ENCODE measurements at regions not wholly inside any gene's neighbourhood (a gene's known extent, or its start where the extent isn't known, plus 50 kb on each side); places are given as distances from the start of the nearest gene placed in this dataset.

DNA sequence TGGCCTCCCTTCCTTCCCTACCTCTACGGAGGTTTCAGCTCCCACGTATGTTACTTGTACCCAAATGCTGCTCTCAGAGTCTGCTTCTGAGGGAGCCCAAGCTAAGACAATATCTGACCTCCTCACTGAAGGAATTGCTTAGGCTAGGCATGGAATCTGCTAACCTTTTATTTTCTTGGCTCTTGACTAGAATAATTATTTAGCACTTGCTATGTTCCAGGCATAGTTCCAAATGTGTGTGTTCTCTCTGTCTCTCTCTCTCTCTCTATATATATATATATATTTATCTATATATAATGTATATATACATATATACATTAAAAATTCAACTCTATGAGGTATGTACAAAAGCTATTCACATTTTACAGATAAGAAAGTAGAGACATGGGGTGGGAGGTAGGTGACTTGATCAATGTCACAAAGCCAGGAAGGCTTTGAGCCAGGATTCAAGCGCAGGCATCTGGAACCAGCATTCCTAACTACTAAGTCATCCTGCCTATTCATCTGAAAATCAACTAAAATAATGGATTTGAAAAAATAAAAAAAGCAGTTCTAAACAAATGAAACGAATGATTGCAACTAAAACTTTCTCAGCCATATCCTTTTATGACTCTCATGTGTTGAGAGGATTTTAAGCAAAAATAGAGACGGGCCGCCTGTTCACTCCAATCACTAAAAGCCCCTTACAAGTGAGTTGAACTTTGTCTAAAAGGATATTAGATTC lies 189.7 kb upstream of the JAG1 start:
- no peak for DNase-seq (ENCODE audit: low spot score)

DNA sequence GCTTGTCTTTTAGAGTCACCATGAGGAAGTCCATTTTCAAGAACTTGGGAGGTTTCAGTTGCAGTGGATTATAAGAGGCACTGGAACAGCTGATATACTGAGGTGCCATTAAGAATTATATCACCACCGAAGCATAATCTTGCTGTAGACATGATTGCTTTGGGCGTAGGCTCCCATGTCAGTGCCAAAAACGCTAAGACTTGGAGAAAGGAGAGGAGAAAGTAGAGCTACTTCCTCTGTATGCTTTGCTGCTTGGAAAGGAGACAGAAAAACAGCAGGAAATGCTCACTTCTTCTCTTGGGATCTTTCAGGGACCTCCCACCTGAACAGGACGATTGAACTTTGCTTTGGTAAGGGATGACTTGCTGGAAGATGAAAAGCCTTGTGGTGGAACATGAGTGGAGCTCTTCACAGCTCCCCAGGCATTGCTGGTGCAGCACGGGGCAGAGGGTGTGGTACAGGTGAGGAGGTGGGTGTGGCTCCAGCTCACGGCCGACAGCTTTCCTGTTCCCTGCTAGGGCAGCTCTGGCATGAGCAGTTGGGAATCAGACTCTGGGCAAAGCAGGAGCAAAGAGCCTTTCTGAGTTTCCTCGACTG lies 190.4 kb upstream of the JAG1 start:
- peak; percentile 57 for DNase-seq (ENCODE audit: low spot score)

DNA sequence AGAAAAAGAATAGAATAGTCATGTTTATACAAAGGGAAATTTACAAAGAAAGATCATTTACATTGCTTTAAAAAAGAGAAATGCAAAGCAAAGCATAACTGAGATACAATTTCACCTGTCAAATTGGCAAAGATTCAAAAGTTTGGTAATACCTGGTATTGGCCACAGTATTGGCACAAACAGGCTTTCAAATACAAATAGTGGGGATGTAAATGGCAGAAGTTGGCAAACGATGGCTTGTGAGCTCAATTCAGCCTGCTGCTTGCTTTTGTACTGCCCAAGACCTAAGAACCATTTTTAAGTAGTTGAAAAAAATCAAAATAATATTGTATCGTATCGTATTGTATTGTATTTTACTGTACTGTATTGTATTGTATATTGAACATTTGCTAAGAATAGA lies 194.5 kb upstream of the JAG1 start:
- no peak for DNase-seq (ENCODE audit: low spot score)

DNA sequence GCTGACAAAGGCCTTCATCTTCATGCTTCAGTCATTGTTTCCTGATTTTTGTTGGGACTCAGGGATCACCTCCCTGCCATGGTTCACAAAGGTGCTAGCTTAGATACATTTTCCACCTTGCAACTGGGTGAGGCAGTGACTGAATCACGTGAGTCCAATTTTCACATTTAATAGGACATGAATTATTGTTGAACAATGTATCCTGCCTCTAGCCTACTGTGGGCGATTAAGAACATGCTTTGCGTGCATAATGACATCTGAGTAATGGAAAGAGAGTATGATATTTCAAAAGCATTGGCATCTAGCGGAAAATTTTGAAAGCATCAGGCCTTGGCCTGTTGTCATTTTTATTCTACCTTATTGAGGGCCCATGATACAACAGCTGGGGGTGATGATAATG lies 199.2 kb upstream of the JAG1 start:
- DNase-seq (ENCODE audit: low spot score) = no peak

DNA sequence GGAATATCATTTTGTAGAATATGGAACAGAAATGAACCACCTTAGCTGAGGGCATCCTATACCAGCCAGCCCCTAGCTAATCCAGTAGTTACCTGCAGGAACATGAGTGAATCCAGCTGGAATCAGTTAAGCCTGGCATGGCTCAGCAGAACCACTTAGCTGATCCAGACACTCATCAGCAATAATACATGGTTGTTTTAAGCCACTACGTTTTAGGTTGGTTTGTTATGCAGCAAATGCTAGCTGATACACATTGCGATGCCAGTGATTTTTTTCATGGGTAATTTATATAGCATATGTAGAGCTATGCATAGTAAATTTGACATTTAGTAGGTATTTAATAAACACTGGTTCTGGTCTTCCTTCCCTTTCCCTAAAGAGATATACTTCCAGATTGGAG lies 201.9 kb upstream of the JAG1 start:
- DNase-seq (ENCODE audit: low spot score) = no peak

DNA sequence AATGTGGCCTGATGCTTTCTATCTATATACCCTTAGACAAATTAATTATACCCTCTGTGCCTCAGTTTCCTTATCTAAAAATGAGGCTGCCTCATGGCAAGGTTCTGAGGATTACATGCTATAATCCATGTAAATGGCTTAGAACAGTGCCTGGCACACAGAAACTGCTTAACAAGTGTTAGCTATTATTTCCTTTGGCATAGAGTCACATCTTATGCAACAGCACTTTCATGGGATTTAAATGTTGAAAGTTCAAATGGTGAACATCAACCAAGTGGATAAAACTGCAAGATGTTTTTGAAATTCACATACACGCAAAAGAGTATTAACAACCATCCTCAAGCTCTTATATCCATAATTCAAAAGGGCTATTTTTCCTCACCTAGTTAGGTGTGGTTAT lies 202.8 kb upstream of the JAG1 start:
- no peak for DNase-seq (ENCODE audit: low spot score)

DNA sequence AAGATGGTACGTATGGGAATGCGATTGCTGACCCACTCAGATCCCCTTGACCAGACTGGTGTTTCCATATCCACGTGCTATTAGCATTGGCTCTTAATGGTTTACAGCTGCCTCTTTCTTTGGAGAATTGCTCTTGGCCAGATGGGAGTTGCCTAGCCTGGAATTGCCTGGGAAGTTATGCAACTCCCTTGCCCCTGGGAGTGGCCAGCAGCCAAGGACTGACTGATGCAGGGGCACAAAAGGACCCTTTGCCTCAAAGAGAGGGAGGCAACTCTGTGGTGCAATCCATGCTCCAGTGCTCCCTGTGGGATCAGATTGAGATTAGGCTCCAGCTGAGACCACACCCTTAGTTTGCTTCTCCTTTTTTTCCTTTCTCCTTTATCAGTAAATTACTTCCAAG lies 203.5 kb upstream of the JAG1 start:
- DNase-seq (ENCODE audit: low spot score) = no peak

DNA sequence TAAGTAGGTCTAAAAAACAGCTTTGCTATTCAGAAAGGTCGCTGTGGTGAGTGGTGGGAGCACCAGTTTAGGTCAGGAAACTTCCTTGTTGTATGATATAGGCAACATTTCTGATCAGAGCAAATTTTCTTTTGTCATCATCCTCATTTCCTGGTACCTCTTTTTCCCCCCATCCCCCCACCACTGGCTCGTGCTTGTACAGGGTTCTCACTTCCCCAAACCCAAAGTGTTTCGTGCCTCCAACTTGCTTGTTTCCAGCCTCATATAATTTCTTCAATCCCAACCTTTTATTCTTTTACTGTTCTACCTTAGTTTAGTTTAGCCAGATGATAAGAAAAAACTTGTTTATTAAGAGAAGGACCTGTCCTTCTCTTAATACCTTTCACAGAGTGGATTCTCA lies 209.4 kb upstream of the JAG1 start:
- DNase-seq (ENCODE audit: low spot score) = no peak

DNA sequence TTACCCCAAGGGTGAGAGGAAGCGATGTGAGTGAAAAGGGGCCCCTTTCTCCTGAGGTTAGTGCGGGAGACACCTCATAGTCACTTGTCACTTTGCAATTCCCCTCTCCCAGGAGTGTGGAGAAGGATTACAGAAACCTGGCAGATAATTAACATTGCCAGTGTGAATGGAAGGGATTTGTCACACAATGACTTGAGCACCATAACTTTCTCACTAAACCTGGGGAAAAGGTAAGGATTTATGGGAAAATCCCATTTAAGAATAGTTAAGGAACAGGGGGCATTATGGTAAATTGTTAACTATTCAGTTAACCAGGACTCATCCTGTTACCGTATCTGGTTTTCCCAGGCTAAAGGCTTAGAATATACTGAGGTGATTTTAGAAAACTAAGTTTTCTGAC lies 219.5 kb upstream of the JAG1 start:
- no peak for DNase-seq (ENCODE audit: low spot score)

DNA sequence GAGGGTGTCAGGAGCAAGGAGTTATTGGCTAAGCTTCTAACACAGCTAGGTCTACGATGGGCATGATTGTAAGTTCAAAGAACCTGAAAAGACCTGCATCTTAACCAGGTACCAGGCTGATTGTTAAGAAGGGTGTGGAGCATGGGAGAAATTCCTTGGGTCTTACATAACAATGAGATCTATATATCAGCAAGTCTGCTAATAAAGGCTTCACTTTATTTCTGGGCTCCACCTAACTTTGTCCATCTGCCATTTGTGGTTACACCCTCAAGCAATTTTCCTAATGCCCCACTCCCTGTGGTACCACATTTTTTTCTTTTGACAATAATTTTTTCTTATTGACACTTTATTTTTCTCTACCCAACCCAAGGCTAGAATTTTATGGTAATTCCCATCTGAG lies 223.5 kb upstream of the JAG1 start:
- no peak for DNase-seq (ENCODE audit: low spot score)

DNA sequence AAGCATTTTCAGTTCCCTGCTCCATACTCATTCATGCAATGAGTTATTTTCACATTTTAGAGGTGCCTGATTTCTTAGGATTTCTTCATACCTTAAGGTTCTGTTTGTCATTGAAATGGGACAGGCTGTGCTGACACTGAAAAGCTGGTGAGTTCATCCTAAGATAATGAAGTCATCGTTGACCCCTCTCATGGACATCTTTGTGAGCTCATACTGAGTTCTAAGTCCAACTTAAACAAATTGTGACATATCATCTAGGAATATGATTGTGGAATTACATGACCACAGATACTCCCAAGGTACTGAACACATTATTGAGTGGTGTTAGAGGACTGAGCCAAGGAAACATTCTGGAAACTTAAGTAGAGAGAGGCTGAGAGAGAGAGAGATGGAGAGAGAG lies 224.8 kb upstream of the JAG1 start:
- no peak for DNase-seq (ENCODE audit: low spot score)

DNA sequence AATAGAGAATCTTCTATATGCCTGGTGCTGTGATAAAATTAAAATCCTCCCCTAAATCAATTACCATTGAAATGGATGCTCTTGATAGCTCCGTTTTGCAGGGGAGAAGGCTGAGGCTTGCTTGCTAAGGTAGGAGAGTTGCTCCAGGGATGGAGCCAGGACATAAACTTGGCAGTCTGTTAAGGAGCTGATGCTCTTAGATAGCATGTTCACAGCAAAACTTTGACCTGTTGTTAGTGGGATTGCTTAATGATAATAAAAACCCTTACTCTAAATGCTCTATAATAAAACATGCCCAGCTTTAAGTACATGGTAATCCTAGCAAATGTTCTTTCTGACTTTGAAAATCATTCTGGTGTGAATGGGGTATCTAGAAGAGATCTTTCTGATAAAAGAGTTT lies 228.4 kb upstream of the JAG1 start:
- DNase-seq (ENCODE audit: low spot score) = no peak

DNA sequence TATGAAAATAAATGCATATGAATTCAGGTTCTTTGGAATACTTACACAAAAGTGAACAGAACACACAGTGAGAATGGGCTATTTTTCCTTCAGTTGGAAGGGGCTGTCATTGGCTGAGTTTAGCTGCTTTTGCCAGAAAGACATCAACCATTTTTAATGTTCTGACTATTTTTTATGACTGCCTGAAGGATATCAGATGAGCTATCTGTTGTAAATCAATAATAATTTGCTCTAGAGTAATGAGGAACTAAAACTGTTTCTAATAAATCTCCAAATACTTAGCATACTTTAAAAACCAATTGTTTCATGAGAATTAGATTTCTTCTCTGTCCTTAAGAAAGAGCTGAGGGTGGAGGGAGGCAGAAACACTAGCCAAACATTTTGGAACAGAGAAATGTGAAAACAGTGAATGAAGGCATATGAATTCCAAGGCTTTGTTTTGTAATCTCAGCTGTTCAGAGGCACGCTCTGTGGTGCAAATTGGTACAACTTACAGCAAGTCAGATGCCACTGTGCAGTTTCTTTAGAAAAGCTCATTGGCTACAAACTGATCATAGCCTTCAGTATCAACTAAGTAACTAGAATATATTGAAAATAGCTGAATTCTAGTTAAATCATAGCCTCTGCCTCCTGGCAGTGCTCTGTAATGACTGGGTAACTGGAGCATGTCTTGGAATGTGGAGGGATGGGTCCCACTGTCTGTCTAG lies 228.9 kb upstream of the JAG1 start:
- no peak for DNase-seq (ENCODE audit: low spot score)

DNA sequence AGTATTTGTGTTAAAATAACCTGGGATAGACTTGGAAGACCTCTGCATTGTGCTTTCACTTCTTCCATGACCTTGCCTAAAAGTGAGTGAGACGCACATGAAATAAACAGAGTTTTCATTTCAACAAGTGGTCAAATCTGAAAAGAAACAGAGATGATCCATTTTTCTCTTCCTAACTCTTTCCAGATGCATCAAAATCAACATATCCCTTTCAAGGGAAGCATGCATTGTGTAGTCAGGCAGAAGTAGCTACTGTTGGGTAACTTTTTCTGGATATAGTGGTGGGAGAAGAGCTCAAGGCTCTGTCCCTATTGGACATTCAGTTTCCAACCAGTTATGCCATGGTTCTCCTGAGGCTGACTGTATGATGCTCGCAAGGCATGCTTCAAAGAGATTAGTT lies 233.0 kb upstream of the JAG1 start:
- DNase-seq (ENCODE audit: low spot score) = no peak

DNA sequence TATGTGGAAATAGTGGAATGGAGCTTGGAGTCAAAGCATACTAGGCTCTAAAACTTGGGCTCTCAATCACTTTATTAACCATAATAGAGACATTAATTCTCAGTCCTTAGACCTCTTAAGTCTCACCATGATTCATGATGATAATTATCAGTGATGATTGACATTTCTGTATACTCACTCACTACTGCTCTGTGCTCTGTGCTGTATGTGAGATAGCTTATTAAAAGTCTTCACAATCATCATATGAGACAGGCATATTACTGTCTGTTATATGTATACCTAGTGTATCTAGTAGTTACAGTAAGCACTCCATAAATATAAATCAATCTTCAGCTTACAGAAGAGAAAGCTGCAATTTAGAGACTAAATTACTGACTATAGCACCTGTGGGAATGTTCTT lies 236.0 kb upstream of the JAG1 start:
- DNase-seq (ENCODE audit: low spot score) = no peak

DNA sequence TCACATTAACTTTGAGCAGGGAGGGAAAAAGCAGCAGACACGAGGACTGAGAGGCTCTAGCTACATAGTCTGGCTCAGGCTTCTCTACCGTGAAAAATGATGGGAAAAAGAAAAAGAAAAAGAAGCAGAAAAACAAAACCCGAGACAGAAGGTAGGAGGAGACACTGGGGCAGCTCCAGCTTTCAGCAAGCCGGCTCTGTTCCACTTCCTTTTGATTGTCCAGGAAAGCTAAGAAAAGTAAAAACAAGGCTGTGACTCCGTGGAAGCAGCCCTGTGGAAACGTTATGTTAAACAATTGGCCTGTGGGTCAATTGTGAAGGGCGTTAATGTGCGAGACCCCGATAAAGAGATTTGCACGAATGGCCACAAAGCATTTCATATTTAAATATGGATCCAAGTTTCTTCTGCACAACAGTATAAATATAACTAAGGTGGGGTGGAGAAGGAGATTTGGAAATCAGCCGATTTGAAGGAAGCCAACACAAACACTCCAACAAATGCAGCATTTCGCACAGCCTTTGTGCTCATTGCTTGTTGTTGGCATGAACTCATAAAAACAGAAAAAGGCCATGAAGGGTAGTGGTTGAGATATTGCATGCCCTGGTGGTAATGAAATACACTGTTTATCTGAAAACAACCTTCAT lies 236.9 kb upstream of the JAG1 start:
- DNase-seq (ENCODE audit: low spot score) = no peak

DNA sequence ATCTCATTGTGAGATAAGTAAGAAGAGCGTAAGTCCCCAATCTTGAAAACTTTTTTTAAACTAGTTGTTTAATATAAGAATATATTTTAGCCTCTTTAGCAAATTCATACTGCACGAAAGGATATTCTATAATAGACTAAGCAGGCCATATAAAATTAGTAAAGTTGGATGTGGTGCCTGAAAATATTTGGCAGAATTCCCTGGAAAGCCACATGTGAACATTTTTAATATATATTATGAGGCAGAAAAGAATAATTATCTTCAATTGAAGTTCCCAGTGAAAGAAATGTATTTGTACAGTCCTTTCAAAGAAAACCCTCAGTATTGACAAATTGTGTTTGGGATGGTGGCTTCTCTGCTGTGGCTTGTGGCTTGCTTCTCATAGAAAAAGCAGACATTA lies 237.5 kb upstream of the JAG1 start:
- DNase-seq (ENCODE audit: low spot score) = no peak

DNA sequence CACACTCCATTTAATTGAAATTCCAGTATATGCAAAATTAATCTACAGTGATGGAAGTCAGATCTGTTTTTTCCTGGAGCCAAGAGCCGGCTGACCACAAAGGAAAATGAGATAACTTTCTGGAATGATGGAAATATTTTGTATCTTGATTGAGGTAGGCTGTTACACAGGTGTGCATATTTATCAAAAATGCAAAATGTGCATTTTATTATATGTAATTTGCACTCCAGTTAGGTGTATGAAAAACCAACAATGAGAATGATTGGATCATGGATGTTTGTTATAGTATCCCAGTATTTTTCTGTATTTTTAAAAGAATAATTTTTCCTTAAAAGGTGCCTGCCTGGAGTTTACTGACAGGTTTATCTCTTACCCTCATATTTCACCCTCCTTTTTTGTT lies 242.0 kb upstream of the JAG1 start:
- no peak for DNase-seq (ENCODE audit: low spot score)

DNA sequence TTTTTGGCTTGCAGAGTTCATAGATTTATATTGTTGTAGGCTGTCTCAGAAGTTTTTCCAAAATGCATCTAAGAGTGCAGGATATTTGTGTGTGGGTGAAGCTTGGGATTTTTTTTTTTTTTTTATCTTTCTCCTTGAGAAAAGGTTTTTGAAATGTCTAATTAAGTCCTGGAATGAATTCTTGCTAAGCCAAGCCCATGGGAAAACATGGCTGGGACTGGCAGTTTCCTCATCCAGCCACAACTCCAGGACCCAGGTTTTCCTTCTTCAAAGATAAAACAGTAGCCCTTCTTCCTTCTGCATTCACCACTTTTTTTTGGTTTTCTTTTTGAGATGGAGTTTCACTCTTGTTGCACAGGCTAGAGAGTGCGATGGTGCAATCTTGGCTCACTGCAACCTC lies 242.5 kb upstream of the JAG1 start:
- no peak for DNase-seq (ENCODE audit: low spot score)

DNA sequence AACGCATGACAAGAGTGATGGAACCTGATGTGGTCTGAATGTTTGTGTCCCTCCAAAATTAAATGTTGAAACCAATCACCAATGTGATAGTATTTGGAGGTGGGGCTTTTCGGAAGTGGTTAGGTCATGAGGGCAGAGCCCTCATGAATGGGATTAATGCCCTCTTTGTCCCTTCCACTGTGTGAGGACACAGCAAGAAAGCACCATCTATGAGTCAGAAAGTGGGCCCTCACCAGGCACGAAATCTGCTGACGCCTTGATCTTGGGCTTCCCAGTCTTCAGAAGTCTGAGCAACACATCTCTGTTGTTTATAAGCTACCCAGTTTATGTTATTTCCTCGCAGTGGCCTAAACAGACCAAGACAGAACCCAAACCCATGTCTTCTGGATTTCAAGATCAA lies 244.0 kb upstream of the JAG1 start:
- DNase-seq (ENCODE audit: low spot score) = no peak

DNA sequence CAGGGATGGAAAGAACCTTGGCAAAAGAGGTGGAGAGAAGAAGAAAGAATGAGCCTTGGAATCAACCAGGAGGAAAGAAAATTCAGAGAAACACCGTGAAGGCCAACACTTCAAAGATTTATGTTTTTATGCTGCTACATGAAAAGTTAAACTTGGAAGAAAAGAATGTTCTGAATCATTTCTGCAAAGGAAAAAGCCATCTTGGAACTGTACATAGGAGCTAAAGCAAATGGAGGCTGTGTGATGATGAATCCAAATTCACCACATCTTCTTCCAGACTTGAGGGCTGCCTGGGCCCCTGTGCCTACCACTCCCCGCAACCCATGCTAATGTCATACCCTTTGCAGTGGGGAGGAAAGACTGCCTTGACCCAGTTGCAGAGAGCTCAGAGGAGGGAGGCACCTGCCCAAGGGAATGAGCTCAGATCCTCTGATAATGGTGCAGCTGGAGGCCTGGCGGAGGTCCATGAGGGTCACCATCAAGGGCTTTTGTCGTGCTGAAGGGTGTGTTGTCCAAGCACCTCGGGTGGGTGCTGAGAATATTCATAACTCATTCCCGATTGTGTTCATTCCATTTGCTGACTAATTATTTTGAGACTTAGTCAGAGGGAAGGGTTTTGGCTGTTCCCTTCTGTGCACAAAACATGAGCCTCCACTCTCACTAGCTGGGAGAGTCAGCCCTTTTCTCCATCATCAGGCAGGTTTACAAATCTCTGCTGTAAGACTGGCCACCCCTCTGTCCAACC lies 245.8 kb upstream of the JAG1 start:
- no peak for DNase-seq (ENCODE audit: low spot score)

DNA sequence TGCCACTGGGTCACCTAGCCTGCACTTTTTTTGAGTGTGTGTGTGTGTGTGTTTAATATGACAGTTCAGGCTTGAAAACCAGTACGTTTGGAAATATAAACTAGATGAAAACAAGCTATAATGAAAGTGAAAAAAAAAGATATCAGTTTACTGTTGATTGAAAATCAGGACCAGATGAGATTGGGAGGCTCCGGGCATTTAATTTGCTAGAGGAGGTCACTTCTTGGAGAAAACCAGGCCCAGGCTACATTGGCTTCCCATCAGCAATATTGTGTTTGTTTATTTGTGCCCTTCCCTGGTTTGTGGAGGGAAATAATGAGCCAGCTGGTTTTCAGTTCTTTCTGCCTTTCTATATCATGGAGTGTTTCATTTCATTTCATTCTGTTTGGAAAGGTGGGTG lies 246.6 kb upstream of the JAG1 start:
- no peak for DNase-seq (ENCODE audit: low spot score)
